ENCODE measurements at regions not wholly inside any gene's neighbourhood (a gene's known extent, or its start where the extent isn't known, plus 50 kb on each side); places are given as distances from the start of the nearest gene placed in this dataset.

DNA sequence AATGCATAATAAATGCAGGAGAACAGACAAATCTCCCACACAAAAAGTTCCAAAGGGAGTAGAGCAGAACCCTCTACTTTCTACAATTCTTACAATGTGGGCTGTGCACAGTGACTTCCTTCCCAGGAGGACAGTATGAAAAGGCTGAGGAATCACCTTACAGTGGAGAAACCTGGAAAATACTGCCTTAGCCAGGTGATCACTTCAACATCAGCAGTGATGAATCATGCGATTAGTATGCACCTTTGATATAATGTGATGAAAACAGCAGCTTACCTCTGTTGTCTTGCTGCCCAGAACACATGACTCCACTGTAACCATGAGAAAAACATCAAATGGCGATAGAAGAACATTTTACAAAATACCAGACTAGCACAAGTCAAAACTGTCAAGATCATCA is 329.7 kb upstream of the POM121L12 start:
- no peak for DNase-seq

DNA sequence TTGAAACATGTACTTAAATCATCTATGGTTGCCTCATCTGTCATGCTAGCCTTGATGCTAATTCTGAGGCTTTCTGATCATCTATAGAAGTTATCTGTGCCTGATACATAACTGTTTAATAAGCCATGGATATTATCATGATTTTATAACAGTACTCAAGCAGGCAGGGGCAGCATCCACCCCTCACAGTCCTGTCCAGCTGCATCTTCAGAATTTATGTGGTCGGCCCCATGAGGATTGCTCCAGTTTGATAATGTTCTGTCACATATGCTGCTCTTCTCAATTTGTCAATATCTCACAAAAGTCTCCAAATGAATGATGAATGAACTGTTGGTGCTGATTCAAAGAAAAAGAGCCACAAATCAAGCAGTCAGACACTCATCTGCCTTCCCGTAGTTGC is 335.1 kb upstream of the POM121L12 start:
- no peak for DNase-seq

DNA sequence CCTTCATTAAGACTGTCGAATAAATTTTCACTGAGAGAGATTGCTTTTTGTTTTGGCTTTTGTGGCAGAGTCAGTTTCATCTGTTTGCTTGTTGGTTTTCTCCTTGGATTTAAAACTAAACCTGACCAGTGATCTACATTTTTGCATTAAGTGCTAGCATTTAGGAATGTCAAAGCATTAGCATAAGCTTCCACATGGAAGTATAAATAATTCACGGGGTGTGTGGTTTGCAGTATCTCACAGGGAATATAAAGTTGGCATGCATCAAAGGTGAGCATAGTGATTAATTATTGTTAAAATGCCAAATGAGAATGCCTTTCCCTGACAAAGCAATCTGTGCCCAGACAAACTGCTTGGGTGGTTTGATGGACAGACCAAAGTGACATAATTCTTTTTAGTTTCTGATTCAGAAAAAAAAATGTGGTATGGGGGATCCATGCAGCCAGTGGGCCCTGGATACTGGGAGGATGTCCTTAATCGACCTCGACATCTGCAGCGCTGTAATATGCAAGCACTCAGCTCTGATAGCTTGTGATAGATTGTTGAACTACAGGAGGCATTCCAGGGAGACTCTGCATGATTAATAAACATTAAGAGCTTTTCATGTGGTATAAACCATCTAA is 339.3 kb upstream of the POM121L12 start:
- no peak for DNase-seq

DNA sequence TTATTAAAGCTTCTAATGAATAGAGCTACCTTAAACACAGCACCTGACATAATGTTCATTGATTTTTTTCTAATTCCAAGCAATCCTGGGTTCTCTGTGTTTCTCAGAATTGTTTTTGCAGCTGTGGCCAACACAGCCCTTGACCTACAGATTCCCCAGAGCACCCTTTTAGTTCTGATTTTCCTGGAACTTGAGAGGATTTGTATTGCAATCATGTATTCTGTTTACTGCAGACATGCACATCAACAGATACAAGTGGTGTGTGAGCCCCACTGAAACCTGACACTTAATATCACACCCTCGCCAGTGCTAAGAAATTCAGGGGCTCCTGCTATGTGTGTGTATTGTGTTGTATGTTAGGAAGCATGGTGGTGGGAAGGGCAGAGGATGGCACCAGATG is 344.2 kb upstream of the POM121L12 start:
- no peak for DNase-seq

DNA sequence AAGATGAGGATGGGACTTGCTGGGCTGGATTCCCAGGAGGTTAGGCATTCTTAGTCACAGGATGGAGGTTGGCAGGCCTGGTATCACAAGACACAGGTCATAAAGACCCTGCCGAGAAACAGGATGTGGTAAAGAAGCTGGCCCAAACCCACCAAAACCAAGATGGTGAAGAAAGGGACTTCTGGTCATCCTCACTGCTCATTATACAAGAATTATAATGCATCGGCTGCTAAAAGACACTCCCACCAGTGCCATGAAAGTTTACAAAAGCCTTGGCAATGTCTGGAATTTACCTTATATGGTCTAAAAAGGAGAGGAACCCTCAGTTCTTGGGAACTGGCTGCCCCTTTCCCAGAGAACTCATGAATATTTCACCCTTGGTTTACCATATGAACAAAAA is 345.5 kb upstream of the POM121L12 start:
- no peak for DNase-seq

DNA sequence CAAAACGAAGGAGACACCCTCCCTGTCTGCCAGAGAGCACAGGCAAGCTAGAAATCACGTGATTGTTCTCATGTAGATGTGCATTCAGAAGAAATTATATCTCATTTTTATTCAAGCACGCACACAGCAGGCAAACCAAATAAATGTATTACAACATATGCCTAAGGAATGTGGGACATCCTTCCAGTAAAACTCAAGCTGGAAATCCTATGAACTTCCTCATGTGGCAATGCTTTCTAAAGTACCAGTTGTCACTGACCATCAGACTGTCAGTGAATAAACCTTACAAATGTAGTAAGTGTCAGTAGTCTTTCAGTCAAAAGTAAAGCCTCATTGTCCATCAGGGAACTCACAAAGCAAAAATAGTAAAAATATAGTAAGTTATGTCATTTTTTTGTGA is 350.1 kb upstream of the POM121L12 start:
- DNase-seq, result no peak

DNA sequence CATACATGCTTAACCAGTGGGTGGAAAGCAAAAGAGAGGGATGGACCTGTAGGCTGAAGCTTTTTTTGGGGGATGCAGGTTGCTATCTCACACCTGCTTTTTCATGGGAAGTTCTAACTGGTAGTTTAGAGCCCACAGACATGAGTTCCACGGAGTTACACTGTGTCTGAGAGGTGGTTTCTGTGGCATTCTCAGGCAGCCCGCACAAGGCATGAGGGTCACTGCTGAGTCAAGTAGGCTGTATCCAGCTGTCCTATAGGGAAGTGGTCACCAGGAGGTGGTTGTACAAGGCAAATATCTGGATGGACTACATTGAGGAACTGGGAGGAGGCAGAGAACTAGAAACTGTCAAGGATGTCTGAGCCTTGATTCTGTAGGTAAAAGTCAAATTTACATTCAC is 351.0 kb upstream of the POM121L12 start:
- no peak for DNase-seq

DNA sequence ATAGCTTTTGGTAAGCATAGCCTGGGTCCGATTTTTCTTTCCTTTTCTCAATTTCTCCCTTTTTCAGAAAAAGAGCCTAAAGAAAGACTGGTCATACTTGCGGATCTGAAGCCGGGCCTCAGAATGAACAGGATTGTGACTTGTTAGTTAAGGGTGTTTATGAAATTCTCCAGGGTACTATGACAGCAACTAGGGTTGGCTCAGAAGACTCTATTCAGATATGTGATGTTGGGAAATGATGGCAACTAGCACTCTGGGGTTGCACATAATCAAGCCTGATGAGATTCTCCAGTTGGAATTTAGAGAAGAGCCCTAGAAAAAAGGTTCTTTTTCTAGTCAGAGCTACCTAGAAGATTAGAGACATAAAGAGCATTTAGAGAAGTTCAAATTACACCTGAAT is 352.4 kb upstream of the POM121L12 start:
- DNase-seq, result no peak

DNA sequence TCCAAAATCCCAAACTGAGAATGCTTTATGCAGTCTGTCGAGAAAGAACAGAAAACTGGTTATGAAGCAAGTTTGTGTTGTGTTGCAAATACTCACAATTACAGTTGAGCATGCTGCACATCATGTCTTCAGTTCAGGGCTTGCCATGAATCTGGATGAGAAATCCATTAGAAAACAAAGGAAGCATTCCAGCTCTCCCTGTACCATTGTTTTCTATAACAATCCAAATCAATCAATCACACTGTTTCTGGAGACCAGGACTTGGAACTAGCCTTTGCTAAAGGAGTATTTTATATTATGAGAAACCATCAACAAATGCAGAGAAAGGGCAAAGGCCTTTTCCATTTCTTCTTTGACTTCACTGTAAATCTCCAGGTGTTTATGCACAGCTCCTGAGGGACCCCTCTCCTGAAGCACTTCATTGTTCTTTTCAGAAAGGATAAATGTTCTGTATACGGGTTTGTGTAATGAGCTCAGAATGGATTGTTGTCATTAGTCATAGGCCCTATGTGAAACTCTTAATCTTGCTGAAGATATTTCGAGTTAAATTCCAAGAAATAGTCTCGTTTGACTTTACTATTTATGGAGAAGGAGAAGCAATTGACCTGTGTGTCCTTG is 364.7 kb upstream of the POM121L12 start:
- DNase-seq, result no peak

DNA sequence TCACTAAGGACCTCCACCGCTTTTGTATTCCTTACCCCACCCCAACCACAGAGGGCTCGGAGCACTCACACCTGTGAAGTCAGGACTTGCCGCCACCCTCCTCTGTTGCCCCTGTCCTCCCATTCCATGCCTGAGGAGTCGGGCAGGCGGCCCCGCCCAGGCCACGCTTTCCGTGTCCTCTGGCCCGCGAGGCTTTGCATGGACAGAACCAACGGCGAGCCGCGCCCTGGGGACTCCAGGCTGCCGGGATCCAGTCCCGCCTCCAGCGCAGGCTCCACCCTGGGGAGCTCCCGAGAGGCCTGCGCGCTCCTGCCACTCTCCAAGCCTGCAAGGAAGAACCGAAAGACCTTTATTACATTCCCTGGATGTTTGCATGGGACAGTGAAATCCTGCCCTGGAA is 366.4 kb upstream of the POM121L12 start:
- DNase-seq, result no peak

DNA sequence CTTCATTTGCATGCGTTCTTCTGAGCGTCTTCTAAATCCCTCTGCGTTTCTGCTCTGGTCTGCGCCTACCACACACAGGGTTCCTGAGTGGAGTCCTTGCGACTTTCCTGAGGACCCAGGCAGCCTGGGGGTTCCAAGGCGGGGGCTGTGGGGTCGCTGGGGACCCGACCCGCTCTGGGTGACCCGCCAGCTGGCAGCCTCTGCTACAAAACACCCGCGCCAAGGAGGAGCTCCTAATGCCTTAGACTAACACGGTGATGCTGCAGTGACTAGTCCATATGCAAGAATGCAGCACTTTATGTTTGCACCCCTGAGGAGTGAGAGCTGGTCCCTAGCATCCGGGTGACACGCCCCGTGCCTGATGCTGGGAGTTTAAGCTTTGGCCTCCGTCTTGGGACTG is 367.0 kb upstream of the POM121L12 start:
- no peak for DNase-seq

DNA sequence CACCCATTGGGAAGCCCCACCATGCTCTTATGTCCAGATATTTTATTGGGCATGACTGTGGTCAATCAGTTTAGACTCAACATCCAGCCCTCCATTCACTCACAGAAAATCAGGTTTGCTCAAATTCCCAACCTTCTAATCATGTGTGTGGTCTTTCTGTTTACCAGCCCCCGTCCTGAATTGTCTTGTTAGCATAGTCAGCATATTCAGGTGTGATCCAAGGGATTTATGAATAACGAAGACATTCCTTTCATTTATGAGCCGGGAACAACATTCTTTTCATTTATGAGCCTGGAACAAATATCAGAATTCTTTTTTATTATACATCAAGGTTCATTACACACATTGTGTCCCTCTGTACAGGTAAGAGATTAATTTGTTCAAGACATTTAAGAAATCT is 376.3 kb upstream of the POM121L12 start:
- no peak for DNase-seq

DNA sequence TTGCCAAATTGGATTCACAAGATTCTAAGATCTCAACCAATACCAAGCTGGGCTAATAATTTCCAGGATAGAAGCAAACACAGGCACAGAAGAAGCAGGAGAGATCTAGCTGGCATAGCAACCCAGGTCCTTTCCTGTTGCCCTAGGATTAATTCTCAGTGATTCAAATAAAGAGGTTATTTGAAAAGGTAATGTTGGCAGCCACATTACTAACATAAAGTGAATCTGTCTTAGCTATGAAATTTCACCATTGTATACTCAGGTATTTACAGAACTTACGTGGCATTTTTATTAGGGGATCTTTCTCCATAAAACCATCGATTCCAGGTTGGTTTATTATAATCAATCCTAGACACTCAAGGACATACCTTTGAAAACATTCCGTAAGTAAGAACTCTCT is 379.3 kb upstream of the POM121L12 start:
- DNase-seq, result no peak

DNA sequence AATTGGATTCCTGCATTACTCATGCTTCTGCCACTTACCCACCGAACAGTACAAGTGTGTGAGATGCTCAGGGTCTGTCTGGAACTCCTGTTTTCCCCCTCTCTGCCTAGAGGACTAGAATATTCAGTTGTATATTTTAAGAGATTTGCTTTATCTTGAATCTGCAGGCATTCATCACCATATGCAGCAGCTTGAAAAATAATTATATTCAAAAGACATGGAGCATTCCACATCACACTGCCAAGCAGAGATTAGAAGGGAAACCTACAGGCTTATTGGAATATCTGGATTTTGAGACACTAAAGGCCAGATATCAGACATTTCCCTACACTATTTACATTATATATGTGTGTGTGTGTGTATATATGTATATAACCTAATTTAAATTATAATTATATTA is 382.8 kb upstream of the POM121L12 start:
- DNase-seq, result no peak

DNA sequence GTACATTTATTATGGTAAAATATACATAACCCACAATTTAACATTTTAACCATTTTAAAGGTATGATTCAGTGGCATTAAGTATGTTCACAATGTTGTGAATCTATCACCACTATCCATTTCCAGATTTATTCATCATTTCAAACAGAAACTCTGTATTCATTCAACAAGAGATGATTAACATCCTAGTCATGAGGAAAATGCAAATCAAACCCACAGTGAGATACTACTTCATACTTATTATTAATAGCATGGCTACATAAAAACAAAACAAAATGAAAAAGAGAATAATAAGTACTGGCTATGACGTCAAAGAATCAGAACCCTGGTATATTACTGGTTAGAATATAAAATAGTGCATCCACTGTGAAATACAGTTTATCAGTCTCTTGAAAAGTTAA is 386.6 kb upstream of the POM121L12 start:
- DNase-seq, result no peak

DNA sequence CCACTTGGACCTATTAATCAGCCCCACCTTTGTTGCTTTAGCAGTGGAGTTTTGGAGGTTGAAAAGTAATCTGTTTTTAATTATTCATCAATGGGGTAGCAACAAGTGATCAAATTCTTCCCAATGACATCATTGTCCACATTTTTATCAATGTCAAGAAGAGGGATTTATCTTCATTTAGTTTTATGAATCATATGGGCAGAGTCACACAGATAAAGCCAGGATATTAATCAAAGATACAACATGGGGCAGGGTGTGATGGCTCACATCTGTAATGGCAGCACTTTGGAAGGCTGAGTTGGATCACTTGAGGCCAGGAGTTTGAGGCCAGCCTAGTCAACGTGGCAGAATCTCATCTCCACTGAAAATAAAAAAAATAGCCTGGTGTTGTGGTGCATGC is 388.4 kb upstream of the POM121L12 start:
- DNase-seq, result no peak

DNA sequence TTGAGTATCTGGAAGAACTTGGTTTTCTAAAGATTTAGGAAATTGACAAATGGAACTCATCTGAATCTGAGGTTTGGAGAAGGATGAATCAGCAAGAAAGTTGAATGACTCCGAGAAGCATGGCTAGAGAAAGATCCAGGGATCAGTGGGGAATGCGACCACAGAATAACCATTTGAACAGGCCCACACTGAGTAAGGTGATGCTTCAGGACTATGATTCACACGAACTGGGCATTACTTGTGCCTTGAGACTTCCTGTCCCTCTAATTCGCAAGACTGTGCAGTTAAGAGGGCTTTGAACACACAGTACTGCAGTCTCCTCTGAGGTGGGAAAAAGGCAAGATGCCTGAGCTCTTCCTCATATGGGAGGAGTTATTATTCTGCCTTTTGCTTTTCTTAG is 395.5 kb upstream of the POM121L12 start:
- no peak for DNase-seq

DNA sequence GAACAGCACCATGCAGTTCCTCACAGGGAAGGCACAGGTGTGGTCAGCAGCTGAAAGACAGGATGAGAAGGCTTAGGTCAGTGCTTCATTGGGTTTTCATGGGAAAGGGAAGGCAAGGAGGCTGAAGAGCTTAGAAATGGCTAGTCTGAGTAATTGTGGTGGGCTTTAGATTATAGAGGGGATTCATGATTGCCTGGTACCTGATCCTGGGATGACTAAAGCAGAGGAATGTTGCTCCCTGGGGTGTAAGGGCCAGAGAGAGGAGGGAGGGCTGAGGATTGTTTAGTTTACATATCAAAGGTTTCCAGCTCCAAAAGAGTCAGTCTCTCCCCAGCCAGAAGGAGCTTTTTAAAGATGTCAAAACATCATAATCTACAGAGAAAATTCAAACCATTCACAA is 396.3 kb upstream of the POM121L12 start:
- DNase-seq, result no peak

DNA sequence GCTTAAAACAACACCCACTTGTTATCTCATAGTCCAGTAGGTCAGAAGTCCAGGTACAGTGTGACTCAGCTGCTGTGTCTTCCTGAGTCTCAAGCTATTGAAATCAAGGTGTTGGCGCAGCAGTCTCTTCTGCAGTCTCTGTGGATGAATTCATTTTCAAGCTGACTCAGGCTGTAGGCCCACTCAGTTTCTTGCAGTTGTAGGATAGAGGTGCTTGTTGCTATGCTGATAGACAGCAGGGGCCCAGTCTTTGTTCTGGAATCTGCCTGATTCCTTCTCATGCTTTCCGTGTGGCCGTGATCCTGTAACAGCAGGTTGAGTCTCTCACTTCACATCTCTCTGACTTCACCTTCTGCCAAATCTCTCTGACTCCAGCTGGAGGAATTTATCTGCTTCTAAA is 400.4 kb upstream of the POM121L12 start:
- peak in 4 of 56 donors; percentile 1 to 27 (median 2) for DNase-seq

DNA sequence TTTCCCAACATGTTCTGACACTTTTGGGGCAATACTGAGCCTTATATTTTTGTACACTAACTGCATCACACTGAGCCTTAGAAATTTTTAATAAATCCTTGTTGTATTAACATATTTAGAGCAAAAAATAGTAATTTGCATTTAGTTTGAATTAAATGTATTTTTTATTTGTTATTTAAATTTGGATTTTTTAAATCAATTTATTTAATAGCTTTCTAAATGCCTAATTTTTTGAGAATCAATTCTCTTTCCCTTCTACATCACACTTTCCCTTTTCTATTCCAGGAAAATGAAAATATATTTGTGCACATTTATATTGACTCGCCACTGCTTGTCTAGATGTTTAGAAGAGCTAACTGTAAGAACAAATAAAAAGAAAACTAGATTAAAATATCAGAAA is 414.6 kb upstream of the POM121L12 start:
- no peak for DNase-seq

DNA sequence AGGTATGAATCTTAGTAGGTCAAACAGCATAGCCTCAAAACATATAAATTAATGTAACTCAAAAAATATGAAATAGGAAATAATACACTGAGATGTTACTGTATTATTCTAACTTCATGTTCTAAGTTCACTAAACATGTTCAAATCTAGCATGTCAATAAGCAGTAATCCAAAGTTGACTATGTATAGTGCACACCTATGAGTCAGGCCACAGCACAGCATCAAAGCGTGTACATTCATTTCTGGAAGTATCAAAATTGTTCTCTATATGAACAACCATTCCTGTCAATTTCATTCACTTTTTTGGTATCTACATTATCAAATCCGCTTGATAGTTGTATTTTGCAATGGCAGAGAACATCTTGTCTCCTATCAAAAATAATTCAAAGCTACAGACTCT is 418.9 kb upstream of the POM121L12 start:
- DNase-seq, result no peak

DNA sequence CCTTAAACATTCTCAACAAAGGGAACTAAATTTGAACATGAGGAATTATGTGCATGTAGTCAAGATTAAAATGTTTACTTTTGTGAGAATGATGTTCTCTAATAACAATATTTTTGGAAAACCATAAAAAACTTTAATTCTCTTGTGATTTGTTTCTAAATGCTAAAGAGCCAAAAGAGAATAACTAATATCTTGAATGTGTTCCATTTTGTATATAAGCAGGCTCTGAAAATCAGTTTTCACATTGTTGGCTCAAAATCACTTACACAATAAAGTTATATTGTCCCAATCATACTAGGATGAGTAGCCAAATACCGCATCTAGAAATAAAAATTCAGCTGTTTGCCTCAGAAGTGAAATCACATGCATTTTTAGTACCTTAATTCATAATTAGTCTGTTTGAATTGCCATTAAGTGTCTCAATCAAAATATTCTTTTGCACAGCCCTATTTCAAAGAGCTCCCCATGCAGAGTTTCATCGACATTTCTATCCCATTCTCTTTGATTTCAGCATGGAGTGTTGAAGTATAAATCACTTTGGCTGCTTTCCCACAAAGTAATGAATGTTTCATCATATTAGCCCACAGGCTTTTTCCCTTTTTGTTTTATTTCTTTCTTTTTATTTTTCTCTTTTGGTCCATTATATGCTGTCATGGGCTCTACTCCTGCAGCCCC is 420.3 kb upstream of the POM121L12 start:
- no peak for DNase-seq

DNA sequence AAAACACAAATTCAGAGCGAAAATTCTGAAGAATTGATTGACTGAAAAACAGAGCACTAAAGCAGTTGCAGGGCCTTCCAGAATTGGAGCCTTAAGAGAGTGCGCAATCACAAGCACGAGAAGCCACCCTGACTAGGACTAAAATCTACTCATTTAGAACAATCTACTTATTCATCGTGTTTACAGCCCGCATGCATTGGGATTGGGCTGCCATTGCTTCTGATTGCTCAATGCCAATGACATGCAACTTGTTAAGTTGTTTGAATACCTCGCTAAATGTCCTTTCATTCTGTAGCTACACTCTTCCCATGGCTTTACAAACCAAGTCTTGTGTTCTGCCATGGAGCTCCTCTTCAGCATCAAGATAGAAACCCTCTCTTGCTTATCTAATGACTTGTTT is 425.9 kb upstream of the POM121L12 start:
- DNase-seq, result no peak
